ENCODE measurements at regions not wholly inside any gene's neighbourhood (a gene's known extent, or its start where the extent isn't known, plus 50 kb on each side); places are given as distances from the start of the nearest gene placed in this dataset.
"Not testable (repeated sequence)": the region's sequence is repeated elsewhere in the genome, so short reads cannot be mapped to it uniquely, and the experiment has no call there.

- H4K20me1 ChIP-seq (ENCODE audit: low read depth): no peaks in the 10 kb centered on the region
- H3K4me2 ChIP-seq: no peak overlapping the region
- DNase-seq (ENCODE audit: low spot score): no peak
- Mint-ChIP-seq H3K4me3 (no peak overlapping the region), H3K27me3 (ENCODE audit: insufficient read depth, low read depth) (no peaks in the 10 kb centered on the region), H3K9me3 (peaks cover 6% of the 10 kb centered on the region), H3K4me1 (no peaks in the 10 kb centered on the region), H3K36me3 (no peaks in the 10 kb centered on the region), H3K27ac (no peak overlapping the region)
- no peak overlapping the region for H2AFZ ChIP-seq (replicated peaks)
- TF ChIP-seq EZH2phosphoT487 (IDR thresholded peaks at IDR 0.05) (no peak), CTCF (IDR thresholded peaks at IDR 0.05) (no peak), EZH2 (IDR thresholded peaks at IDR 0.05) (no peak)
- no peak overlapping the region for H3K9ac ChIP-seq
- H3K4me1 ChIP-seq: peaks cover 7% of the 10 kb centered on the region
- H3K36me3 ChIP-seq: no peaks in the 10 kb centered on the region
- H3K27me3 ChIP-seq: no peaks in the 10 kb centered on the region
- no peak overlapping the region for H3K27ac ChIP-seq
- H3K79me2 ChIP-seq (ENCODE audit: low read depth): no peaks in the 10 kb centered on the region
- peaks cover 16% of the 10 kb centered on the region for H3K9me3 ChIP-seq (ENCODE audit: low read depth)
- no peaks in the 10 kb centered on the region for H3F3A ChIP-seq (ENCODE audit: low read depth)
- no peak overlapping the region for H3K4me3 ChIP-seq
Measured at GRCh38 chrX:28491941-28492340, 95.3 kb upstream of the IL1RAPL1 start.

- H3K4me2 ChIP-seq: peak overlapping the region; percentile 59
- H3K9ac ChIP-seq: no peak overlapping the region
- peaks cover 10% of the 10 kb centered on the region for H3F3A ChIP-seq (ENCODE audit: low read depth)
- H4K20me1 ChIP-seq (ENCODE audit: low read depth): no peaks in the 10 kb centered on the region
- Mint-ChIP-seq H3K36me3 (no peaks in the 10 kb centered on the region), H3K4me3 (peak overlapping the region; percentile 6), H3K27ac (no peak overlapping the region), H3K4me1 (peaks cover 15% of the 10 kb centered on the region), H3K9me3 (peaks cover 16% of the 10 kb centered on the region), H3K27me3 (ENCODE audit: insufficient read depth, low read depth) (no peaks in the 10 kb centered on the region)
- peaks cover 33% of the 10 kb centered on the region for H3K4me1 ChIP-seq
- no peaks in the 10 kb centered on the region for H3K9me3 ChIP-seq (ENCODE audit: low read depth)
- TF ChIP-seq EZH2 (IDR thresholded peaks at IDR 0.05) (no peak), CTCF (IDR thresholded peaks at IDR 0.05) (no peak), EZH2phosphoT487 (IDR thresholded peaks at IDR 0.05) (peak; percentile 40)
- H3K36me3 ChIP-seq: no peaks in the 10 kb centered on the region
- H3K27me3 ChIP-seq: no peaks in the 10 kb centered on the region
- peak overlapping the region; percentile 12 for H3K4me3 ChIP-seq
- DNase-seq (ENCODE audit: low spot score): peak; percentile 78
- H2AFZ ChIP-seq (replicated peaks): no peak overlapping the region
- H3K27ac ChIP-seq: no peak overlapping the region
- H3K79me2 ChIP-seq (ENCODE audit: low read depth): no peaks in the 10 kb centered on the region
Measured at GRCh38 chrX:28498658-28499057, 88.6 kb upstream of the IL1RAPL1 start.

- H3K4me3 ChIP-seq; H3K9me3 ChIP-seq (ENCODE audit: low read depth); H3K4me3 Mint-ChIP-seq; H3K36me3 ChIP-seq; DNase-seq (ENCODE audit: low spot score); H3K27ac ChIP-seq; H3K9ac ChIP-seq; H4K20me1 ChIP-seq (ENCODE audit: low read depth); H3K36me3 Mint-ChIP-seq; H2AFZ ChIP-seq (replicated peaks); H3K79me2 ChIP-seq (ENCODE audit: low read depth); H3K27me3 ChIP-seq; H3K4me2 ChIP-seq; H3K27ac Mint-ChIP-seq: not testable (repeated sequence)
- Mint-ChIP-seq H3K4me1 (peaks cover 18% of the 10 kb centered on the region), H3K27me3 (ENCODE audit: insufficient read depth, low read depth) (peaks cover 11% of the 10 kb centered on the region), H3K9me3 (peaks cover 47% of the 10 kb centered on the region)
- Histone ChIP-seq H3F3A (ENCODE audit: low read depth) (peaks cover 10% of the 10 kb centered on the region), H3K4me1 (peaks cover 26% of the 10 kb centered on the region)
Measured at GRCh38 chrX:28502667-28503066, 84.6 kb upstream of the IL1RAPL1 start.

GRCh38 chrX:28507650-28508049 lies 79.6 kb upstream of the IL1RAPL1 start:
- H3K36me3 ChIP-seq; H3K27ac ChIP-seq; H4K20me1 ChIP-seq (ENCODE audit: low read depth); H3K27ac Mint-ChIP-seq; H3K36me3 Mint-ChIP-seq; DNase-seq (ENCODE audit: low spot score); H3K4me3 Mint-ChIP-seq; H3F3A ChIP-seq (ENCODE audit: low read depth); H3K27me3 ChIP-seq; H3K9ac ChIP-seq; H2AFZ ChIP-seq (replicated peaks); H3K4me1 Mint-ChIP-seq; H3K4me1 ChIP-seq; H3K79me2 ChIP-seq (ENCODE audit: low read depth); H3K9me3 ChIP-seq (ENCODE audit: low read depth); H3K4me2 ChIP-seq; H3K4me3 ChIP-seq: not testable (repeated sequence)
- H3K9me3 Mint-ChIP-seq: peaks cover 40% of the 10 kb centered on the region
- peaks cover 11% of the 10 kb centered on the region for H3K27me3 Mint-ChIP-seq (ENCODE audit: insufficient read depth, low read depth)

Measured in neural progenitor cell (in vitro differentiated cells).